Sigmoid colon (tissue), 4 donors: ENCODE measurements at regions not wholly inside any gene's neighbourhood (a gene's known extent, or its start where the extent isn't known, plus 50 kb on each side); places are given as distances from the start of the nearest gene placed in this dataset.

Experiments used
- POLR2A ChIP-seq, 2 donors: fragments of 450-650 bp; IDR thresholded peaks; one replicate each; pipeline ENCODE4 v1.6.1; 2016; ENCODE audit warnings: antibody characterized with exemption in 2 of 2, mild to moderate bottlenecking in 2 of 2, moderate library complexity in 2 of 2
- POLR2AphosphoS5 ChIP-seq, 4 donors: sonication (generic); formaldehyde crosslinking; IDR thresholded peaks; one replicate each; pipeline ENCODE4 v1.6.1; 2017; ENCODE audit warnings: antibody characterized with exemption in 4 of 4
- TF ChIP-seq, protein P1 (sequence below), 4 experiments: fragments of 450-650 bp in 3 of 4; fragments of 200-600 bp in 1 of 4; IDR thresholded peaks; one replicate each; pipeline ENCODE4 v1.5.1; 2016 to 2019; ENCODE audit warnings: antibody characterized with exemption in 4 of 4, mild to moderate bottlenecking in 3 of 4, moderate library complexity in 2 of 4

DNA sequence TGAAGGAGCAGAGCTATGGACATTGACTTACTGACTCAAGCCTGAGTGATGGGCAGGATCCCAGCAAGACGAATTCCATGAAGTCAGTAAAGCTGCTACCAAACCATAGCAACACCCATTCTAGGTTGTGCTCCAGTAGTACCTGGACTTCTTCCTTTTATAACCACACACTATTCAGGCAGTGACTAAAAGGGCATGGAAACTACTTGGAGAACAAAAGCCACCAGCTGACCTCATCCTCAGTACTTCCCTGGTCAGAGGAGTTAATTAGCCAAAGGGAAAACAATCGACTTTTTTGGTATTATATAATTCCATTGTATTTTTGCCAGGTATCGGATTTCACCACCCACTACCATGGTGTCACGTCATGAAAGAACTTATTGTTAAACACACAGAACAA is 237.1 kb downstream of the TTC32 start:
- TF ChIP-seq POLR2A (IDR thresholded peaks at IDR 0.05) (no peak), POLR2AphosphoS5 (IDR thresholded peaks at IDR 0.05) (no peak)
- TF ChIP-seq, protein P1, sequence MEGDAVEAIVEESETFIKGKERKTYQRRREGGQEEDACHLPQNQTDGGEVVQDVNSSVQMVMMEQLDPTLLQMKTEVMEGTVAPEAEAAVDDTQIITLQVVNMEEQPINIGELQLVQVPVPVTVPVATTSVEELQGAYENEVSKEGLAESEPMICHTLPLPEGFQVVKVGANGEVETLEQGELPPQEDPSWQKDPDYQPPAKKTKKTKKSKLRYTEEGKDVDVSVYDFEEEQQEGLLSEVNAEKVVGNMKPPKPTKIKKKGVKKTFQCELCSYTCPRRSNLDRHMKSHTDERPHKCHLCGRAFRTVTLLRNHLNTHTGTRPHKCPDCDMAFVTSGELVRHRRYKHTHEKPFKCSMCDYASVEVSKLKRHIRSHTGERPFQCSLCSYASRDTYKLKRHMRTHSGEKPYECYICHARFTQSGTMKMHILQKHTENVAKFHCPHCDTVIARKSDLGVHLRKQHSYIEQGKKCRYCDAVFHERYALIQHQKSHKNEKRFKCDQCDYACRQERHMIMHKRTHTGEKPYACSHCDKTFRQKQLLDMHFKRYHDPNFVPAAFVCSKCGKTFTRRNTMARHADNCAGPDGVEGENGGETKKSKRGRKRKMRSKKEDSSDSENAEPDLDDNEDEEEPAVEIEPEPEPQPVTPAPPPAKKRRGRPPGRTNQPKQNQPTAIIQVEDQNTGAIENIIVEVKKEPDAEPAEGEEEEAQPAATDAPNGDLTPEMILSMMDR (IDR thresholded peaks at IDR 0.05): no peak
